ENCODE measurements at regions not wholly inside any gene's neighbourhood (a gene's known extent, or its start where the extent isn't known, plus 50 kb on each side); places are given as distances from the start of the nearest gene placed in this dataset.
A peak's percentile ranks its signal among the peaks of the same experiment; 100 is the strongest.

DNA sequence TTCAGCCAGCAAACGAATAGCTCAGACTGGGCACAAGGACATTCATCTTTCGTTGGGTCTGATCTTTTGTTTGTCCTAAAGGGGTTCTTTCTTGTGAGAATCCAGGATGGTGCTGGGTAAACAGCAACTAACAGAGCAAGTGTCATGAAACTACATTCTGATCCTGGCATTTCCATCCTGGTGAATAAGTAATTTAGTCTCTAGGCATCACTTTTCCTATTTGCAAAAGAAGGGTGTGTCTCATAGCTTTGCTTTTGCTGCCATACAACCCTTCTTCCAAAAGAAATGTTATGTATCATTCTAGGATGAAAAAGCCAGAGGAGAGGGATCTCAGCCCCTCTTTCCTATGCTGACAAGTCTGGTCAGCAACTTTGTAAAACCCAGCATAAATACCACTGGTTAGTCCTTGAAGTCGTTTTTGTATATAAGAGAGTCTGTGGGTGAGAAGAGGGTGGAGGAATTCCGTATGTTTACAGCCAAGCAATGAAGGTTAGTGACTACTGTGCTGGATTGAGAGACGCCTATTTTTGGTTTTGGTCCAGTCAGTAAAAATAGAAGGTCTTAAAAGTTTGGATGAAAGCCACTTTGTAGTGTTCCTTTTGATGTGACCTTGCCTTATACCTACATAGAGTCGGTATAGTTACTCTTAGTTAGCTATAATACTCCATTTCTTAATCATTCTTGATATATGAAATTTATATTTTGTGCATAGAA lies 88.4 kb upstream of the SLC25A13 start:
- no peak for DNase-seq (ENCODE audit: low spot score)

DNA sequence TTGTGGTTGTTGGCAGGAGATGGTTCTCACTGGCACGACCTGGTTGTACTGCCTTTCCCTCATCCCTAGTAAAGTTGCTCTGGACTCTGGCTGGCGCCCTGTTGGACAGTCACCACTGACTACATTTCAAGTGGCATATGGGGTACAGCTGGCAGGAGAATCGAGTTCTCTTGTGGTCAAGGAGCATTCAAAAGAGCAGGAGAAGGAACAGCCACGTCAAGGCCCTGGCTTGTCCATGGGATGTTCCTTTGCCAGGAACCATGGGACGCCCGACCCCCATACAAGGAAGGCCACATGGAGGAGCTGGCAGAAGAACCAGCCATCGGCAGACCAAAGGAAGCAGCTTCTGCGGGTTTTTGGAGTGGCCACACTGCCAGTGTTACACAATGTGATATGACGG lies 87.0 kb upstream of the SLC25A13 start:
- no peak for DNase-seq (ENCODE audit: low spot score)

DNA sequence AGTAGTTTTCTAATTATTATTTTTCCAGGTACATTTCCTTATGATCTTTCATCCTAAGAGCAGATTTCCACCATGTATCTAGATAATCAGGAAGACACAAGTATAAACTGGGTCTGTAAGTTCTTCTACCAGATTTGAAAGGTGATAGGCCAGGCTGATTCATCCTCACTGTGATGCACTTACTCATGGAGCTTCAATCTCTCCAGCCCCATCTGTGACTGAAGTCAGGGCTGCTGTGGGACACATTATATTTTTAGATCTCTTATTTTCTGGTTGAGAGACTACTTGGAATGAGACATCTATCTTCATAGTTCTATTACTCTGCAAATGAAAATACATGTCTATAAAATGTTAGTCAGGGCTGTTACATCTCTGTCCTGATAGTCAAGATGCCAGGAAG lies 85.5 kb upstream of the SLC25A13 start:
- no peak for DNase-seq (ENCODE audit: low spot score)

DNA sequence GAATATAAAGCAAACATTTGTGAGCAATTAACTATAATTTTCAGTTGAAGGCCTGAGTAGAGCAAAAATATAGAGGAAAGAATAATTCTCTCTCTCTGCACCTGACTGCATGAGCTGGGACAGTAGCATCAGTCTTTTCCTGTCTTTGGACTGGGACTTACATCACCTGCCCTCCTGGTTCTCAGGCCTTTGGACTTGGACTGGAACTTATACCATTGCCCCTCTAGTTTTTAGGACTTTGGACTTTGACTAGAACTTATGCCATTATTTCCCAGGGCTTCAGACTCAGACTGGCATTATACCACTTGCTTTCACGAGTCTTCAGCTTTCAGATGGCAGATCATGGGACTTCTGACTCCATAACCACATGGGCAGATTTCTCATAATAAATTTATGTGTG lies 81.0 kb upstream of the SLC25A13 start:
- no peak for DNase-seq (ENCODE audit: low spot score)

DNA sequence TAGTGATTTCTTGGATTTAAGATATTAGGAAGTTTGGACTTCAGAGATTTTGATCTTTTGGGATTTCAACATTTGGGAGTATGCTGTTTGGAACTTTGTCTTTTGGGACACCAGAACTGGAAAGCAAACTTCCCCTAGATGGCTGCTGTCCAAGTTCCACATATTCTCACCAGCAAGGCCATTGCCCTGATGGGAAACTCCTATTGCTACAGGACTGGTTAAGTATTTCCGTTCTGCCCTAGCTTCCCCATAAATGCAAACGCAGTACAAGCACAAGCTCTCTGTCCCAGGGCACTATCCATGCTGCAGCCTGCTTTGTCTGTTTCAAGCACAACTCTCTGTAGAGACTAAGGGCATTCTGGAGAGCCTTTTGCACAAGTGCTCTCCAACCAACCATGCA lies 79.3 kb upstream of the SLC25A13 start:
- DNase-seq (ENCODE audit: low spot score) = no peak

DNA sequence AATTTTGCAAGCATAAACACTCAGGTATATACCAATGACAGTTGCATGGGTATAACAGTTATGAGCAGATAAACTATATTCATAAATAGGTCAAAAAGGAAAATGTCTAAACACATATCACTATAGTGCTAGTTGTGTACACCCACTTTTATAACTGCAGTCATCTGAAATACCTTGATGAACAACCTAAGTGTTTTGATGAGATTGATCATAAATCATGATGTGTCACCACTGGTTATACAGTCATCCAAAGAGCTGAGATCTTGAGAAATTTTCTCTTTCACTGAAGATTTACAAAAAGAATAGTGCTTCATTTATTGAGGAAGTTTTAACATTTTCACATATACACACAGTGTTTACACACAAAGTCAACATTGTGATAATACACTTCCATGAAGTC lies 78.6 kb upstream of the SLC25A13 start:
- DNase-seq (ENCODE audit: low spot score) = no peak

DNA sequence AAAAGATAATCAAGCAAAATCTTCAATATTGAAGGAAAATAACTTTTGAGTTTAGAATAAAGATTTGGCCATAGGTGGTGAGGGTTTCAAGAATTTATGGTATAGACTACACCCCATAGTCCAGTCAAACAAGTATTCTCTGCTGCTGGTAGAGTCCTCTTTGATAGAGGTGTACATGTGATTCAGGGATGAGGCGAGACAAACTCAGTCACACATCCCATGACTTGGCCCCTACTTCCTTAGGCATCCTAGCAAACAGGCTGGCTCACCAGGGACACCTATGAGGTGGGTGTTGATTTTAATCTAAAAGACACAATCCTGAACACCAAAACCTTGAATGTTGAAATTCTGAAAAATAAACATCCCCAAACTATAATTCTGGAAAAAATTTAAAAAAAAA lies 78.1 kb upstream of the SLC25A13 start:
- no peak for DNase-seq (ENCODE audit: low spot score)

DNA sequence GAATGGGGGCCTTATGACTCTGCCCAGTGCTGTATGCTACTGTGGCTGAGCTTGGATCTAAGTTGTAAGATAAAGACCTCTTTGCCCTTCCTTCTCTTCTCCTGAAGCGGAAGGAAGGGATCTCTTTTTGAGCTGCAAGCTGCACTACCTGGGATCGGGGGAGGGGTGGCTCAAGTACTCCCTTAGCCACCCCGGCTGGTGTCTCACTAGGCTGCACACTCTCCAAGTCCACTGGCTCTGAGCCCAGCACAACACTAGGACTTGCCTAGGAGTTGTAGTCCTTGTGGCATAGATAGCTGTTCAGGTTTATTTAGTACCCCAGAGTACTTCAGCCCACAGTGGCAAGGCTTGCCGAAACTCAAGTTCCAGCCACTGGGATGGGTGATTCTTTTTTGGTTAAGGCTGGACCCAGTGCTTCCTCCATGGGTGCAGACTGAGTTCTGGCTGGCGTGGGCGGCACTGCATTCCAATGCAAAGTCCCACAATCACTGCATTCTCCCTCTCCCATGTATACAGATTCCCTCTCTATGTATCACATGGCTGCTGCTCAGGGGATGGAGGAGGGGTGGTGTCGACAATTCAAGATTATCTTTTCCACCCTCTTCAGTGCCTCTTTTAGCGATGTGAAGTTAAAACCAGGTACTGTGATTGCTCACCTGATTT lies 76.2 kb upstream of the SLC25A13 start:
- no peak for DNase-seq (ENCODE audit: low spot score)

DNA sequence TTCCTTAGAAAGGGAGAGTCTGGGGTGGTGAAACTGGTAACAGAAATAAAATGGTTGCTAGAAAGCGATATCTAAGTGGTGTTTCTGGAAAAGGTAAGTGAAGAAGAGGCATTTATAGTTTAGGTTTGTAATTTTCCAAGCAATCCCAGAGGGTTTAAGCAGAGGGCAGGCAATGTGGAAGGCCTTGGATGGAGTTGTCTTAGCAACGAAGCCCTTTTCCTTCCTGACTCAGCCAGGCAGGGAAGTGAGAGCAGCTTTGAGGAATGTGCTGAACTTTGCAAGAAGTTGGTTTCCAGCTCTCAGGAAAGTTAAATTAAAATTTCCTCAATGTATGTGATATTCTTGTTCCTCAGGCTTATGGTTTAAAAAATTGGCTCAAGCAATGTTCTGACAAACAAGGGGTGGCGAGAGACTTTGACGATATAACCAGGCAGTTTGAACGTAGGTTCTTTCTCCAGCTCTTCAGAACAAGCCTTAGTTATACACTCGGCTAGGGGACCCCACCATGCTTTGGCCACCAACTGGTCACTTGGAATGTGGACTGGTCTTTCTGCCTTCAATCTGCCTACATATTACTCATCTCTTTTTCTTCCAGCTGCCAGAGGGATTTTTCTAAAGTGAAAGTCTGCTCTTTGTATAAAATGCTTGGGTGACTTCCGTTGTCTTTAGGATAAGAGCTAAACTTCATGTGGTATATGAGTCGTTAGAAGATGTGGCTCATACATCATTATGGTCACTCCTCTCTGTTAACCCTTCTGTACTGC lies 66.9 kb upstream of the SLC25A13 start:
- DNase-seq (ENCODE audit: low spot score) = peak; percentile 36

DNA sequence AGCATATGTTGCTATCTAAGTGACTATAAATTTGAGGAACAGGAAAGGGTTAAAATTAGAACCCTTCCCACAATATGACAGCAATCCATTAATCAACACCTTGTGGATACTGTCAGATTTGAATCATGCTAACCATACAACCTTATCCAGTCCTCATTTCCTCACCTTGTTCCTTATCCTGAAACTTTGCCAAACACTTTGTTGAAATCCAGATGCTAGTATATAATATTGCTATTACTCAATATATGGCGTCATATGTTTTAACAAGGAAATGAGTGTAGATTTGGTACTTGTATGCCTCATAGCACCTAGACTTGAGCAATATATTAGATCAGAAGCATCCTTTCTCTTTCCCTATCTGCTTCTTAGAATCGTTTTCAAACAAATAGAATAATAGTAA lies 66.3 kb upstream of the SLC25A13 start:
- no peak for DNase-seq (ENCODE audit: low spot score)

DNA sequence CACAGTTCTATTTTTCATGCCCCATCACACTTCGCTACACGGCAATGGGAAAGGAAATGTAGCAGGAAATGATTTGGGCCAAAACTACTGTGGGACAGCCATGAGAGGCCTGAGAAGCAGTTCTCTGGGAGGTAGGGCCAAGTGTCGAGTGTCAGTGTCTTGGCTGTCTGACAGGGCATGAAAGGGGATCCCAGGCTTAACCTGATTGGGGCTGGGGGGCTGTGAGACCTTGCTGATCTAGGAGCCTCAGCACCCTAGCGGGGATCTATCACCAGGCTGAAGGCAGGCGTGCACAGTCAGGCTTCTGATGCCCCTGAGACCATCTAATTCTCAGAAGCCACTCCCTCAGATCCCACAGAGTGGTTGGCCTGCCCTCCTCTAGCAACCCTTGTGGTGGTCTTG lies 58.2 kb upstream of the SLC25A13 start:
- DNase-seq (ENCODE audit: low spot score) = no peak

DNA sequence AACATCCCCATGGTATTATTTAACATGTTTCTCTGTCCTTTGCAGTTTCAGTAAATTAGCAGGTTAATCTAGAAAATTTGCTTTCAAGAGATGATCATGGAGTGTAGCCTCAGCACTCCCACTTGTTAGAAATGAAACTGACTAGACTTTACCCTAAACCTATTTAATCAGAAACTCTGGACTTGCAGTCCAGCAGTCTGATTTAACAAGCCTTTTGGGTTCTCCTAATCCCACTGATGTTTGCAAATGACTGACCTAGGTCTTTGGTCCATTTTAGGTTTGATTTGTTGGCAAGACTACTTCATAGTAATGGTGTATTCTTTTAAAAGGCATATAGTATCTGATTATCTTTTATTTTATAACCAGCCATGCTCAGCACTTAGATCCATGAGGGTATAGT lies 55.5 kb upstream of the SLC25A13 start:
- no peak for DNase-seq (ENCODE audit: low spot score)
